Gastroesophageal sphincter (tissue), 4 donors: ENCODE measurements at regions not wholly inside any gene's neighbourhood (a gene's known extent, or its start where the extent isn't known, plus 50 kb on each side); places are given as distances from the start of the nearest gene placed in this dataset.

Source experiments
- ATAC-seq: fragments of 150-250 bp; one replicate; pipeline ENCODE4 v1.9.1; 2016; ENCODE audit warnings: mild to moderate bottlenecking, moderate library complexity
- H3K27ac ChIP-seq, 4 donors: fragments of 200-600 bp; sonication (generic) in 3 of 4; 1 replicate in 3 of 4; 2 replicates in 1 of 4; pipeline ENCODE4 v1.5.1; 2016 to 2019
- H3K27me3 ChIP-seq: fragments of 200-600 bp; sonication (generic); one replicate; pipeline ENCODE4 v1.5.1; 2019
- H3K36me3 ChIP-seq, 2 donors: fragments of 200-600 bp; sonication (generic); one replicate each; pipeline ENCODE4 v1.5.1; 2019; ENCODE audit warnings: control low read depth in 1 of 2
- H3K4me1 ChIP-seq, 3 donors: fragments of 200-600 bp; sonication (generic); 1 replicate in 2 of 3; 2 replicates in 1 of 3; pipeline ENCODE4 v1.5.1; 2016 to 2019; ENCODE audit warnings: control low read depth in 2 of 3
- H3K4me3 ChIP-seq, 2 donors: fragments of 200-600 bp; sonication (generic); one replicate each; pipeline ENCODE4 v1.5.1; 2019; ENCODE audit warnings: mild to moderate bottlenecking in 1 of 2, moderate library complexity in 1 of 2
- H3K9me3 ChIP-seq, 3 donors: fragments of 200-600 bp; sonication (generic); one replicate each; pipeline ENCODE4 v1.5.1; 2017 to 2019; ENCODE audit warnings: control low read depth in 2 of 3
- EP300 ChIP-seq: sonication (generic); formaldehyde crosslinking; IDR thresholded peaks from one replicate; pipeline ENCODE4 v1.6.1; 2017; ENCODE audit warnings: antibody characterized with exemption, mild to moderate bottlenecking
- POLR2A ChIP-seq, 2 donors: fragments of 450-650 bp; IDR thresholded peaks; one replicate each; pipeline ENCODE4 v1.6.1; 2017; ENCODE audit warnings: antibody characterized with exemption in 2 of 2, mild to moderate bottlenecking in 2 of 2, moderate library complexity in 1 of 2
- POLR2AphosphoS5 ChIP-seq: sonication (generic); formaldehyde crosslinking; IDR thresholded peaks from one replicate; pipeline ENCODE4 v1.6.1; 2017; ENCODE audit warnings: antibody characterized with exemption
- WGBS, 2 donors: methylation state at CpG; one replicate each; pipeline ENCODE4 v1.1.5; 2018; ENCODE audit warnings: low coverage in 1 of 2; 5-methylcytosine and 5-hydroxymethylcytosine counted together
- TF ChIP-seq, protein P1 (sequence below), 4 experiments: fragments of 200-600 bp in 2 of 4; fragments of 450-650 bp in 2 of 4; sonication (generic) in 1 of 4; IDR thresholded peaks; one replicate each; pipeline ENCODE4 v1.5.1; 2017 to 2019; ENCODE audit warnings: antibody characterized with exemption in 4 of 4, mild to moderate bottlenecking in 2 of 4, moderate library complexity in 2 of 4

DNA sequence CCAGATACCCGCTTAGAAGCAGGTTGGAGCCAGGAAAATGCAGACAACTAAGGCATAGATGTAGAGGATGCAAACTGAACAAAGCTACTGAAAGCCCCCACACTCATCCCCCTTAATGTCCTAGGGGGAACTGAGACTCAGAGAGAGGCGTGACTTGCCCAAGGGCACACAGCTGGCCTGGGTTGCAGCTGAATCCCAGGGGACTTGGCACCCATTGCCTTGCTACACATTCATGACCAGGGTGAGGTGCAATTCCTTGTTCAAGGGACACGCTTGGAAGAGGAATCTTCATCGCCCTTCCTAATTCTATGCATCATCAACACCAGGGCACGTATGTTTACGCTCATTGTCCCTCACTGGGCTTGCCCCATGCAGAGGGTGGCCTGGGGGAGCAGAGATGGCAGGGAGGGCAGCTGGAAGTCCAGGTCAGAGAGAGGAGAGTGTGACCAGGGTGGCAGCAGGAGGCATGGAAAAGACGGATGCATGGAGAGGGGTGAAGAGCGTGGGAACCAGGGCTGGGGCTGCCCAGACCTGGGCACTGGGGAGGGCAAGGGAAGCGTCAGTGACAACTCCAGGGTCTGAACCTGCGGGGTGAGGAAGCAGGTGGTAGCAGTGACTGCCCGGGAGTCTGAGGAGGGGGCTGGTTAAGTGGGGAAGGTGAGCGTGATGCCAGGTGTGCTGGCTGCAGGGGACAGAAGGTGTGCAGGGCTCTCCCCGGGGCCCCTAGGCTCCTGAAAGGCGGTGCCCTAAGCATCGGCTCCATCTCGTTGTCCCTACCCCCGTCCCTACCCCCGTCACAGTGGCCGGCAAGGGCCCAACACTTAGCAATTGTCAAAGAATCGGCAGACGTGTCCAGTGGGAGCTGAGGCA lies 267.1 kb upstream of the TNRC6C start:
- H3K27me3 ChIP-seq: peaks cover 5% of the 10 kb centered on the region
- no peaks in the 10 kb centered on the region for H3K9me3 ChIP-seq
- 87 to 93% methylated on average over 6 to 7 of the region's 21 CpGs for WGBS, 2 donors
- H3K36me3 ChIP-seq: no peaks in the 10 kb centered on the region
- H3K4me3 ChIP-seq: no peak overlapping the region
- H3K27ac ChIP-seq: no peak overlapping the region
- H3K4me1 ChIP-seq: peaks cover 0 to 33% (median 8%) of the 10 kb centered on the region in 3 donors
- ATAC-seq: no peak
- no peak for TF ChIP-seq POLR2AphosphoS5
- TF ChIP-seq, protein P1, sequence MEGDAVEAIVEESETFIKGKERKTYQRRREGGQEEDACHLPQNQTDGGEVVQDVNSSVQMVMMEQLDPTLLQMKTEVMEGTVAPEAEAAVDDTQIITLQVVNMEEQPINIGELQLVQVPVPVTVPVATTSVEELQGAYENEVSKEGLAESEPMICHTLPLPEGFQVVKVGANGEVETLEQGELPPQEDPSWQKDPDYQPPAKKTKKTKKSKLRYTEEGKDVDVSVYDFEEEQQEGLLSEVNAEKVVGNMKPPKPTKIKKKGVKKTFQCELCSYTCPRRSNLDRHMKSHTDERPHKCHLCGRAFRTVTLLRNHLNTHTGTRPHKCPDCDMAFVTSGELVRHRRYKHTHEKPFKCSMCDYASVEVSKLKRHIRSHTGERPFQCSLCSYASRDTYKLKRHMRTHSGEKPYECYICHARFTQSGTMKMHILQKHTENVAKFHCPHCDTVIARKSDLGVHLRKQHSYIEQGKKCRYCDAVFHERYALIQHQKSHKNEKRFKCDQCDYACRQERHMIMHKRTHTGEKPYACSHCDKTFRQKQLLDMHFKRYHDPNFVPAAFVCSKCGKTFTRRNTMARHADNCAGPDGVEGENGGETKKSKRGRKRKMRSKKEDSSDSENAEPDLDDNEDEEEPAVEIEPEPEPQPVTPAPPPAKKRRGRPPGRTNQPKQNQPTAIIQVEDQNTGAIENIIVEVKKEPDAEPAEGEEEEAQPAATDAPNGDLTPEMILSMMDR (IDR thresholded peaks at IDR 0.05): no peak
- TF ChIP-seq EP300: no peak
- TF ChIP-seq POLR2A (IDR thresholded peaks at IDR 0.05): no peak

DNA sequence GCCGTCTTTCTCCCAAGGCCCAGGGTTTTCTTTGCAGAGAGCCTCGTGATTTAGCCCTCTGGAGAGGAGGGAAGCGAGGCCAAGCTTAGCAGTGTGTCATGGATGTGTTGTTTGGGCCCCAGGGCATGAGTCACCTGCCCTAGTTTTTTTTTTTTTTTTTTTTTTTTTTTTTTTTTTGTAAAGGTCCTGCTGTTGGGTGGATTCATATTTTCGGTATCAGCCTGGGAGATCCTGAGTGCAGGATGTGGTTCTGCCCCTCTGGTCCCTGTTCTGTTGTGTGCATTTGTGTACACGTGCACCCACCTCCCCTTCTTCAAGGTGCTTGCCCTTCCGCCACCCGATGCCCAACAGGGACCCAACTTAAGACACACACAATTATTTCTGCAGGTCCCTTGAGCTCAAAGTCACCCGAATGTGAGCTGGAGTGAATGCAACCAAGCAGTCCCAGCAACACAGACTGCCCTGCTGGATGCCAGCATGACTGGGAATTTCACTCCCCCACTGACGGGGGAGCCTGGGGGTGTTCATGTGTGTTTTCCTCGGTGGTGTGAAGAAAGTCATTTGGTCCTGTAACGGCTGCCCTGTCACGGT lies 265.8 kb upstream of the TNRC6C start:
- TF ChIP-seq EP300: no peak
- TF ChIP-seq, protein P1 (IDR thresholded peaks at IDR 0.05): no peak
- no peak for TF ChIP-seq POLR2AphosphoS5
- no peak for TF ChIP-seq POLR2A (IDR thresholded peaks at IDR 0.05)
- 30 to 72% methylated on average over 2 to 8 of the region's 12 CpGs for WGBS, 2 donors
- peak; percentile 44 for ATAC-seq

DNA sequence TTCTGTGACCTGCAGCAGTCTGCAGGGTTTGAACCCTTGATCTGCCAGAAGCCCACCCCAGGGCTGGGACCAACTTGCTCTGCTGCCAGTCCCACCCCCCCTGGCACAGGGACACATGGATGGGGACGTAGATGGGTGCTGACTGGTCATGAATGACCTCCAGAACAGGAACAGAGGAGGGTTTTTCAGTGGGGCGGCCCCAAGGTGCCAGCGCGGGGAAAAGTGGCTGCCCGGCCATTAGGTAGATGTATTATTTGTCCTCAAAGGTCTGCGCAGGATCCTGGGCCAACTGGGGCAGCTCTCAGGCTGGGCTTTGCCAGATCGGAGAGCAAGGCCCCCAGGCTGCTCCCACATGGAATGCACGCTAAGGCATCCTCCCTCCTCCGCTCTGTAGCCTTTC lies 265.2 kb upstream of the TNRC6C start:
- peaks cover 5% of the 10 kb centered on the region for H3K27me3 ChIP-seq
- H3K4me3 ChIP-seq: no peak overlapping the region
- 100% methylated on average over 2 of the region's 9 CpGs; no CpG with 5 or more reads in 1 of the 2 donors for WGBS, 2 donors
- no peak overlapping the region for H3K27ac ChIP-seq
- H3K9me3 ChIP-seq: no peaks in the 10 kb centered on the region
- H3K4me1 ChIP-seq: peaks cover 0 to 45% (median 15%) of the 10 kb centered on the region in 3 donors
- TF ChIP-seq, protein P1 (IDR thresholded peaks at IDR 0.05): no peak
- TF ChIP-seq EP300 (no peak), POLR2A (IDR thresholded peaks at IDR 0.05) (no peak), POLR2AphosphoS5 (no peak)
- H3K36me3 ChIP-seq: no peaks in the 10 kb centered on the region
- no peak for ATAC-seq

More for the DNA sequence above, 265.8 kb upstream of the TNRC6C start:
- Histone ChIP-seq H3K36me3 (no peaks in the 10 kb centered on the region), H3K4me1 (peaks cover 0 to 45% (median 15%) of the 10 kb centered on the region in 3 donors), H3K27ac (no peak overlapping the region), H3K27me3 (peaks cover 5% of the 10 kb centered on the region), H3K4me3 (no peak overlapping the region), H3K9me3 (no peaks in the 10 kb centered on the region)

DNA sequence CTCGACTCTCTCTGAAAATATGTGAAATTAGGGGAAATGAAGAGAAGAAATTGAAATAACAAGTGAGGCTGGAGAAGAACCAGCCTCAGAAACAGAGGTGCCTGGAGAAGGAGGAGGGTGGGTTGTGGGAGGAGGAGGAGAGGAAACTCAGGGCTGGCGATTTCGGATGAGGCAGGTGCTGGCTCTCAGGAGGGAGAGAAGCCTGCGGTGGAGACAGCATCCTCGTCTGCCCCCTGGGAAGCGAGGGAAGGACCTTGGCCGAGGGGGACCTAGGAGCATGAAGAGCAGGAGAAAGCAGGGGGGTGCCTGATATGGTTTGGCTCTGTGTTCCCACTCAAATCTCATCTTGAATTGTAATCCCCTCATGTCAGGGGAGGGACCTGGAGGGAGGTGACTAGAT lies 264.7 kb upstream of the TNRC6C start:
- no peak for ATAC-seq
- Histone ChIP-seq H3K36me3 (no peaks in the 10 kb centered on the region), H3K4me3 (no peak overlapping the region), H3K27me3 (peaks cover 5% of the 10 kb centered on the region), H3K9me3 (no peaks in the 10 kb centered on the region), H3K27ac (no peak overlapping the region), H3K4me1 (peaks cover 0 to 45% (median 15%) of the 10 kb centered on the region in 3 donors)
- 91% methylated on average over 6 of the region's 7 CpGs; no CpG with 5 or more reads in 1 of the 2 donors for WGBS, 2 donors
- TF ChIP-seq, protein P1 (IDR thresholded peaks at IDR 0.05): no peak
- no peak for TF ChIP-seq EP300
- TF ChIP-seq POLR2AphosphoS5: no peak
- no peak for TF ChIP-seq POLR2A (IDR thresholded peaks at IDR 0.05)
